SH-SY5Y (cell line): ENCODE measurements at regions not wholly inside any gene's neighbourhood (a gene's known extent, or its start where the extent isn't known, plus 50 kb on each side); places are given as distances from the start of the nearest gene placed in this dataset.

Experiments used
- GATA2 ChIP-seq: IDR thresholded peaks from 2 replicates; pipeline ENCODE4 v1.6.1; 2011; ENCODE audit warnings: mild to moderate bottlenecking, low read depth, low read length
- GATA3 ChIP-seq: IDR thresholded peaks from 2 replicates; pipeline ENCODE4 v1.6.1; 2011; ENCODE audit warnings: low read depth, mild to moderate bottlenecking, low read length, moderate library complexity

GRCh38 chr2:513981-514706 is 163.1 kb downstream of the TMEM18 start:
- TF ChIP-seq GATA2 (no peak), GATA3 (no peak)
